Renal cortex interstitium (tissue), 11 donors: ENCODE measurements at regions not wholly inside any gene's neighbourhood (a gene's known extent, or its start where the extent isn't known, plus 50 kb on each side); places are given as distances from the start of the nearest gene placed in this dataset.
"Not testable (repeated sequence)": the region's sequence is repeated elsewhere in the genome, so short reads cannot be mapped to it uniquely, and the experiment has no call there.

ENCODE experiments used
- DNase-seq, 11 donors: peaks; one replicate each; pipeline ENCODE4 v3.0.0-alpha.2; 2013; ENCODE audit warnings: low read depth in 9 of 11, low spot score in 4 of 11; ENCODE audit errors: extremely low read depth in 1 of 11

DNA sequence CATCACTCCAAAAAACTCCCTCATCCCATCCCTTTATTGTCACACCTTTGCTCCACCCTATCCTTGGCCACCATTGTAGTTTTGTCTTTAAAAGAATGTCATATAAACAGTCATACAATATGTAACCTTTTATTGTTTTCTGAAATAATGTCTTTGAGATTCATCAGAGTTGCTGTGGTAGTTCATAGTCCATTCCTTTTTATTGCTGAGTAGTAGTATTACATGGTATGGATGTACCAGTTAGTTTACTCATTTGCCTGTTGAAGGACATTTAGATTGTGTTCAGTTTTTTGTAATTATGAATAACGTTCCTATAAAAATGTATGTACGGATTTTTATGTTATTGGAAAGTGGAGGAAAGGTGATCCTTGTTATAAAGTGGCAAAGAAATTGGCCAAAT is 171.8 kb upstream of the GCFC2 start:
- DNase-seq: no peak

DNA sequence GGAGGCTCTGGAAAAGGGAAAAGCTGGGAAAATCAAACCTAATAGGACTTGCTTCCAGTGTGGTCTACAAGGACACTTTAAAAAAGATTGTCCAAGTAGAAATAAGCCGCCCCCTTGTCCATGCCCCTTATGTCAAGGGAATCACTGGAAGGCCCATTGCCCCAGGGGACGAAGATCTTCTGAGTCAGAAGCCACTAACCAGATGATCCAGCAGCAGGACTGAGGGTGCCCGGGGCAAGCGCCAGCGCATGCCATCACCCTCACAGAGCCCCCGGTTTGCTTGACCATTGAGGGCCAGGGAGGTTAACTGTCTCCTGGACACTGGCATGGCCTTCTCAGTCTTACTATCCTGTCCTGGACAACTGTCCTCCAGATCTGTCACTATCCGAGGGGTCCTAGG is 164.9 kb upstream of the GCFC2 start:
- not testable (repeated sequence) for DNase-seq

DNA sequence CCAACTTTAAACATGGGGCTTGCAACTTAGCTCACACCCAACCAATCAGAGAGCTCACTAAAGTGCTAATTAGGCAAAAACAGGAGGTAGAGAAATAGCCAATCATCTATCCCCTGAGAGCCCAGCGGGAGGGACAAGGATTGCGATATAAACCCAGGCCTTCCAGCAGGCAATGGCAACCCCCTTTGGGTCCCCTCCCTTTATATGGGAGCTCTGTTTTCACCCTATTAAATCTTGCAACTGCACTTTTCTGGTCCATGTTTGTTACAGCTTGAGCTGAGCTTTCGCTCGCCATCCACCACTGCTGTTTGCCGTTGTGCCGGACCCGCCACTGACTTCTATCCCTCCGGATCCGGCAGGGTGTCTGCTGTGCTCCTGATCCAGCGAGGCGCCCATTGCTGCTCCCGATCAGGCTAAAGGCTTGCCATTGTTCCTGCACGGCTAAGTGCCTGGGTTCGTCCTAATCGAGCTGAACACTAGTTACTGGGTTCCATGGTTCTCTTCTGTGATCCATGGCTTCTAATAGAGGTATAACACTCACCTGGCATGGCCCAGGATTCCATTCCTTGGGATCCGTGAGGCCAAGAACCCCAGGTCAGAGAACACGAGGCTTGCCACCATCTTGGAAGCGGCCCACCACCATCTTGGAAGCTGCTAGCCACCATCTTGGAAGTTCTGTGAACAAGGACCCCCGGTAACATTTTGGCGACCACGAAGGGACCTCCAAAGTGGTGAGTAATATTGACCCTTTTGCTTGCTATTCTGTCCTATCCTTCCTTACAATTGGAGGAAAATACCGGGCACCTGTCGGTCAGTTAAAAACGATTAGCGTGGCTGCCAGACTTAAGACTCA is 161.3 kb upstream of the GCFC2 start:
- not testable (repeated sequence) for DNase-seq

DNA sequence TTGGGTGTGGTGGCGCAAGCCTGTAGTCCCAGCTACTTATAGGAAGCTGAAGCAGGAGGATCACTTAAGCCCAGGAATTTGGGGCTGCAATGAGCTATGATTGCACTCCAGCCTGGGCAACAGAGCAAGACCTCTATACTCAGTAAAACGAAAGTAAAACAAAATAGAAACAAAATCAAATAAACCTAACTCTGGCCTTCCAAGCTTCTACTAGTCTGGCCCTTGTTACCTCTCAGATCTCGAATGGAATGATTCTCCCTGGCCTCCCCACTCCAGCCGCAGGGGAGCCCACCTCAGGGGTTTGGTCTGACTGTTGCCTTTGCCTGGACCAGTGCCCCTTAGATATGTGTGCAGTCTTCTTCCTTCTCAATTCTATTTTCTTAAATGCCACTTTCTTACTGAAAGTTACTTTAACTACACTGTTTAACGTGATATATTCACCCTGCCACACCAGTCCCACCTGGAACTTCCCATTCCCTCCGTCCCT is 160.0 kb upstream of the GCFC2 start:
- DNase-seq: no peak

GRCh38 chr2:75870133-75870532 is 159.4 kb upstream of the GCFC2 start:
- DNase-seq: no peak

DNA sequence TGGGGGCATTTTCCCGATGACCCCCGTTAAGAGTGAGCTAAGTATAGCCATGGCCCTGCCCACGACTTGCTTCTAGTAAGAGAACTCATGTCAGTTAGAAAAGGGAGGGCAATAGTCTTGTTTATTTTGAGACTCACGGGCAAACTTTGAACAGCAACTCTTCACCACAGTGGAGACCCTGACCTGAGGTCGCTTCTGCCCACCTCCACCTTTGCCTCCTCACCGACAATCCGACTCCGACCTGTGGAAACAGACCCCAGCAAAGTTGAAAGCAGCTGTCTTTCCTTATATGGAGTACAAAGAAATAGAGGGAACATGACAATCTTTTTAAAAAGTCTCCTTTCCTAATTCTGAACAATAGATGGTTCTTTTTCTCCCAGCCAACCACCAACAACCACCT is 155.0 kb upstream of the GCFC2 start:
- DNase-seq: no peak

DNA sequence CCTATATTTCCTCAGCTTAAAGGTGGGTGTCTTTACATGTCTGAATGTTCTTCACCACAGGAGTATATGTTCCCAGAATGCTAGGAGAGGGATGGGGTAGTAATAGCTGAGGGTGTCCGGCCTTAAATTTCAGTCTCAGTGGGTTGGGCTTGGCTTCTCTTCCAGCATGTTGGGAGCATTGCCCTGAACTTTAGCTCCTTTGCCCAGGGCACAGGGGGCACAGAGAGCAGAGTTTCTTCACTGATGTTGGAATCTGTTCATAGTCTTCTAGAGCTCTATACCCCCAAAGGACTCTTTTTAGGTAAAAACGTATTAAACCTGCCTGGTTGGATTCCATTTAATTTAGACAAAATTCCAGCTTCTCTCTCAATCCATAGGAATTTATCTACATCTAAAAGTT is 154.4 kb upstream of the GCFC2 start:
- no peak for DNase-seq

- no peak for DNase-seq
Observed at GRCh38 chr2:75862547-75862946, 151.8 kb upstream of the GCFC2 start.

DNA sequence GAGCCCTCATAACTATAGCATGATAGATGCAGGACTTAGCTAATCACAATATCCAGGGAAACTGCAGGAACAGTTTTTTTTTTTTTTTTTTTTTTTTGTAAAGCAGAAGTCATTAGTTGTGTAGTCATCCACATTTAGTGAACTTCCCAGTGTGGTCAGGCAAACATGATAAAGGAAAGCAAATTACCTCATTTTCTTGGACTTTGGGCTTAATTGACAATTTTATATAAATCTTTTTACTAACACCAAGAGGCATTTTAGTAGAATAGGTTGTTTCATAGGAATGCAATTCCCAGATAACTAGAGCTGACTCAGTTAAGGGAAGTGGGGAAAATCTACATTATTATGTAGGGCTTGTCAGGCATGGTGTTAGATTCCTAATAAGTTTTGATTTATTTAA is 142.7 kb upstream of the GCFC2 start:
- DNase-seq: no peak

GRCh38 chr2:75852639-75853038 is 141.9 kb upstream of the GCFC2 start:
- no peak for DNase-seq

DNA sequence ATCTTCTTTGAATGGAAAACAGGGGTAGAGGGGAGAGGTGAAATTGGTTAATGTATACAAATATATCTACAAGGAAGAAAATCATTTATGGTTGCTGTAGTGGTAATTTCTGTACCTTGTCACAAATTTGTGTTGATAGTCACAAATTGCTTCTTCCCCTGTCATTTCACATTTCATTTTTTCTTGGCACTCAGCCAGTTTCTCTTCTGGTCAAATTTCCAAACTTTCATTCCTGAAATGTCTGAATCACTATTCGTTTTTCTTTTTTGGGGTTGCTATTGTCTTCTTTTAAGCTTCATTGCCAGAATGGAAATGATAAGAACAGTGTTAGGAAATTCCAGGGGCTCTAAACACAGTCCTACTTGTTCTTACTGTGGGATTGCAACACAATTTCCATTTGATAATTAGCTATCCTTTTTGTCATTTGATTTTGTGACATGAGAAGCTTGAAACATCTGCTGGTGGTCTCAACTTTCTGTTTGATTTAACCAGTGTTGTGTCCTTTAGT is 136.0 kb upstream of the GCFC2 start:
- no peak for DNase-seq

DNA sequence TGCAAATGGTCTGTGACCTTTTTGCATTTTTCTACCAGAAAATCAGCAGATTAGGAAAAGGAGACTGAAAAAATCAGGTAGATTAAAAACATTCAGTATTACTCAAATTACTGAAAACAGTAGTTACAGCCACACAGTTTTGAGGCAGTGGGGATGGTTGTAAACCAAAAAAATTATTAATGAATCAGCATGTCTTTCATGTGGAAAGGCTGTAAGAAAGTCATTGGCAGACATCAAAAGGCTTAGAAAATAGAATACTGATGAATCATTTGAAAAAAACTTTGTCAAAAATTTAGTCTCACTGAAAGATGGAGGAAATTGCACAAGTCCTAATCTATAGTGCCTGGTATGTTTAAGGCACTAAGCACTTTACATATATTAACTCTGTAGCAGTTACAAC is 133.9 kb upstream of the GCFC2 start:
- no peak for DNase-seq

- DNase-seq: not testable (repeated sequence)
Observed at GRCh38 chr2:75834588-75834987, 123.9 kb upstream of the GCFC2 start.

GRCh38 chr2:75833386-75833785 is 122.7 kb upstream of the GCFC2 start:
- DNase-seq: no peak

GRCh38 chr2:75828826-75829225 is 118.1 kb upstream of the GCFC2 start:
- DNase-seq: no peak

DNA sequence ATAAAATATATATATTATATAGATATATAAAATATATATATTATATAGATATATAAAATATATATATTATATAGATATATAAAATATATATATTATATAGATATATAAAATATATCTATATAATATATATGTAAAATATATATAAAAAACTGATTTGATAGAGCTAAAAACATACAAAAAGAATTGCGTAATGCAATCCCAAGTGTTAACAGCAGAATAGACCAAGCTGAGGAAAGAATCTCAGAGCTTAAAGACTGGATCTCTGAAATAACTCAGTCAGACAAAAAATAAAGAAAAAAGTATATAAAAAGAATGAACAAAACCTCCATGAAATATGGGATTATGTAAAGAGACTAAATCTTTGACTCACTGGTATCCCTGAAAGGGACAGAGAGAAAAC is 112.8 kb upstream of the GCFC2 start:
- DNase-seq: not testable (repeated sequence)

DNA sequence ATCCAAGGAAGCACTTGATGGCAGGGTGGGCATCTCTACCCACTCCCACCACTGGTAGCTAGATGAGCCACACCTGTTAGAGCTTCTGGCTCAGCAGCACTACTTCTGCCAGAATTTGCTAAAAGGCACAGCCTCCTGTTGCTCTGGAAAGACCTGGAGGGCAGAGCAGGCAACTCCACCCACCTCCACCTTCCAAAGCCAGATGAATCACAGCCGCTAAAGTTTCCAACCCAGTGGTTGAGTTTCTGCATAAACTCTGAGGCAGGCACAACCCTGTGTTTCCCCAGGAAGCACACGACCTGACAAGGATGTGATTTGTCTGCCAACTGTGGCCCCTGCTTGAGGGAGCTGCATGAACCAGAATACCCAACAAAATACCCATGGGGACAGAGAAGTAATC is 111.6 kb upstream of the GCFC2 start:
- no peak for DNase-seq

GRCh38 chr2:75820693-75821092 is 110.0 kb upstream of the GCFC2 start:
- DNase-seq: no peak

GRCh38 chr2:75810611-75811330 is 100.1 kb upstream of the GCFC2 start:
- no peak for DNase-seq

DNA sequence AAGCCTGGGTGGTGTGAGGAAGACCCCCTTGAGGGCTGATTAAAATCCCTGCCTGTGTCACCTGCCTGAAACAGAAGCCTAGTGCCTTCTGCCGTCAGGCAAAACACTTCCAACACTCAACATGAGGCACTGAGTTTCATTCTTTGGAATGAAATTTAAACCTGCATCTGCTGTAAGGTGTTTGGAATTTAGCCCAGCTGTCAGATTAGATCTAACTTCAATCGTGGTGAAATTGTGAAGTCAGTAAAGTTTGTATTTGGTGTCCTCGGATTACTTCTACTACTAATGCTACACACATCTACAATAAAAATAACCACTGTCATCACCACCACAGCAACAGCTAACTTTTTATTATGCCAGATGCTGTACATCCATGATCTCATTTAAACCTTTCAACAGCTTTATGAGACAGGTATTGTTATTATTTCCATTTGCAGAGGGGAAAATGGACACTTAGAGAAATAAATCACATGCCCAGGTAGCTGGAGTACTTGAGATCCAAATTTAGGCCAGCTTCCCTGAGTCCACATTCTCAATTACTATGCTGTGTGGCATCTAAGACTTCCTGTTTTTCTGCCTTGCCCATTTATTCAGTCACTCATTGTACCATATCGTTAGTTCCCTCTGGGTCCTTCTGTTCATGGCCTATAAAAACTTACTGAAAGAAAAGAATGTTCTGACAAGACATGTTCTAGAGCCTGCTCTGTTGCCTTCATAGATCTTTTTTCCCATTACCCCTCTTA is 98.2 kb upstream of the GCFC2 start:
- DNase-seq: no peak
